Left cardiac atrium (tissue), 4 donors: ENCODE measurements at regions not wholly inside any gene's neighbourhood (a gene's known extent, or its start where the extent isn't known, plus 50 kb on each side); places are given as distances from the start of the nearest gene placed in this dataset.

Experiments
- ATAC-seq, 2 donors: fragments of 200-7000 bp; cut with Tn5 transposase; one replicate each; pipeline ENCODE4 v1.9.1; 2020; ENCODE audit warnings: mild to moderate bottlenecking in 2 of 2, moderate library complexity in 2 of 2
- DNase-seq: peaks from one replicate; pipeline ENCODE4 v3.0.0-alpha.2; 2020
- intact Hi-C, 2 donors: fragments of 100-400 bp; cut with DNase I; formaldehyde crosslinking; loops; one replicate each; pipeline versions ENCODE4 v1.14.1 to v1.15.1; 2022 to 2023
- donor health status: DM: no; HTN: yes; CAD: no.
- donor health status: DM: no; HTN: yes; CAD: no; lungs with severe emphysema.
- donor health status: DM: yes; HTN: yes; CAD: no.
- donor health status: Dilated cardiomyopathy.

- intact Hi-C loops: no loop called here
- DNase-seq: no peak
- no peak for ATAC-seq
Measured at GRCh38 chr20:43812216-43812615, 85.4 kb upstream of the GTSF1L start.

DNA sequence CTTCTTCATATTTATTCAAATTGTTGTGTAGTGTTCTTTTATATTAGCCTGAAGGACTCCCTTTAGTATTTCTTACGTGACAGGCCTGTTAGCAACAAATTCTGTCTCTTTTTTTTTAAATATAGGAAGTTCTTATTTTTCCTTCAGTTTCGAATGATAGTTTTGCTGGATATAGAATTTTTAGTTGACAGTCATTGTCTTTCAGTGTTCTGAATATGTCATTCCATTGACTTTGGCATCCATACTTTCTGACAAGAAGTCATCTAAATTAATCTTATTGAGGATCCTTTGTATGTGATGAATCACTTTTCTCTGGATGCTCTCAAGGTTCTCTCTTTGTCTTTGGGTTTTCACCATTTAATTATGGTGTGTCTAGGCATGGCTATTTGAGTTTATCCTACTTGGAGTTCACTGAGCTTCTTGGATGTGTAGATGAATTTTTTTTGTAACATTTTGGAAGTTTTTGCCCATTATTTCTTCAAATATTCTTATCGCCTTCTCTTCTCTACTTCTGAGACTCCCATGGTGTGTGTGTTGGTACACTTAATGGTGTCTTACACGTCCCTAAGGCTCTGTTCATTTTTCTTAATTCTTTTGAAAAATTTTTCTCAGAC, 82.5 kb upstream of the GTSF1L start:
- intact Hi-C loops: no loop called here

GRCh38 chr20:43804781-43805180, 78.0 kb upstream of the GTSF1L start:
- intact Hi-C loops: no loop called here
- no peak for DNase-seq
- no peak for ATAC-seq

More for the DNA sequence above, 82.5 kb upstream of the GTSF1L start:
- ATAC-seq: no peak
- no peak for DNase-seq

GRCh38 chr20:43803276-43803675, 76.5 kb upstream of the GTSF1L start:
- ATAC-seq: no peak
- intact Hi-C loops: no loop called here
- no peak for DNase-seq

DNA sequence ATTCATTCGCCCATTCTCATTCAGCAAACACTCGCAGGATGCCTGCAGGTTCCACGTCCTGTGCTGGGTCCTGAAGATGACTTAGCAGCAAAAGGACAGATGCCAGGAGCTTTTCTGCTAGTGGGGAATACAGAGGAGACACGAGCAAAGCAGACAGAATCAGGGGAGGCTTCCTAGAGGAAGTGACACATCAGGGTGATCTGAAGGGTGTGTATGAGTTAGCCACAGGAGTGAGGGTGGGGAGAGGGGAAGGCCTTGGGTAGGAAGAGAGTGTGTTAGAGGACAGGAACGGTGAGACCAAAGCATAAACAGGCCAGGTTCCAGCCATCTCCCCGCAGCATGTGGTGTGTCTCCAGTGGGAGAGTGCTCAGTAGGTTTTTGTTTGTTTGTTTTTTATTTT, 73.4 kb upstream of the GTSF1L start:
- DNase-seq: no peak
- ATAC-seq: no peak
- intact Hi-C loops: no loop called here

- no peak for ATAC-seq
- DNase-seq: no peak
- intact Hi-C loops: no loop called here
Measured at GRCh38 chr20:43799741-43800140, 72.9 kb upstream of the GTSF1L start.

DNA sequence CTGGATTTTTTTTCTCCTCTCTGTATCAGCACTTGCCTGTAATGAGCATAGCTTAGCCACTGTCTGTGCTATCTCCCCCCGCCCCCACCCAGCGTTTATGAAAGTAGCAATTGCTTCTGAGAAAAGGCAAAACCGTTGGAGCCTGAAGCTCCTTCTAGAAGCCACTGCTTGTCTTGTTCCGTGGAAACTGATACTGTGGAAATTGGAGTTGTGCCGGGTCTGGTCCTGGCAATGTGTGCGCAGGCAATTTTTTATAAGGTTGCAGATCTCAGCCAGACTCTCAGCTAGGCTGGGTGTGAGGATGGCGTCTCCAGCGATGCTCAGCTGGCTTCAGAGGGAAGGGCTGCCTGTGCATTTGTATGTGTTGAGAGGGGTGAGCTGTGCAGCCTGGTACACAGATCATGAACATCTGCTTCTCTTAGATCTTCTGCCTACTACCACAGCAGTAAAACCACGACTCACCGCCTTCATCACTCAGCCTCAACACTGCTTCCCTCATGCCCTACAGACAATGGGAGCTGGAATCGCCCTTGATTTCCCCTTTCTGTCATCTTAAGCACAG, 72.4 kb upstream of the GTSF1L start:
- ATAC-seq (no peak), DNase-seq (no peak)
- intact Hi-C loops: no loop called here

DNA sequence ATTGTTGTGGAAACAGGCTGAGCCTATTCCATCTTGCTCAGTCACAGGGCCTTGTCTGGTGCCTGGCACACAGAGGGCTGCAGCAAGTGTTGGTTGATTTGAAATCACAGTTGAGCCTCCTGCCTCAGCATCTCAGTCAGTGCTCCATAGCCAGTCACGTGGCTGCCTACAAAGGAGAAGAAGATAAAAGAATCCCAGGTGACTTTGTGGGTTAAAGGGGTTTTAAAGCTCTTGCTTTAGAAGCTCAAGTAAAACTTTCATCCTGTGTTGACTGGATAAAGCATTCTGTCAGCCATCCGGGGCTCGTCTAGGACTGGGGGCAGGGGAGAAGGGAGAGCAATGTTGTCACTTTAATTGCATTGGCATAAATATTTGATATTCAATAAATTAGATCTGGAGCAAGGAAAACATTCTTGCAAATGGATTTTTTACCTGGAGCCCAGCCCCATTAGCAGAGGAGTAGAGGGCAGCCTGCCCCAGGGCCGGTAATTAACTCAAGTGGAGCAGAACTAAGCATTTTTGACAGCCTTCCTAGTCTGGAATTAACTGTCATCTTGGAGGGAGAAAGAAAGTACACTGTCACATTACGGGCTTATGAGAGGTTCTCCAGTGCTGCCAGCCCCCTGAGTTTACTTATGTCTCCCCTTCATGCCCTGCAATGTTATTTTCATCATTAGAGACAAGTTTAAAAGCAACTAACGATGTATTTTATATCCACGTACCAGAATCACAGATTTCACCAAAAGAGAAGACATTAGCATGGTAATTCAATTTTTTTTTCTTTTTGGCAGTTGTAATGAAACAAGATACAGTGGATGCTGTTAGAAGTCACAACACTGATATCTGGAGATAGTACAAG, 71.7 kb upstream of the GTSF1L start:
- ATAC-seq (no peak), DNase-seq (no peak)
- intact Hi-C loops: no loop called here

GRCh38 chr20:43794326-43794725, 67.5 kb upstream of the GTSF1L start:
- DNase-seq (no peak), ATAC-seq (no peak)
- intact Hi-C loops: no loop called here

- intact Hi-C loops: no loop called here
- DNase-seq (no peak), ATAC-seq (no peak)
Measured at GRCh38 chr20:43789593-43789992, 62.8 kb upstream of the GTSF1L start.

DNA sequence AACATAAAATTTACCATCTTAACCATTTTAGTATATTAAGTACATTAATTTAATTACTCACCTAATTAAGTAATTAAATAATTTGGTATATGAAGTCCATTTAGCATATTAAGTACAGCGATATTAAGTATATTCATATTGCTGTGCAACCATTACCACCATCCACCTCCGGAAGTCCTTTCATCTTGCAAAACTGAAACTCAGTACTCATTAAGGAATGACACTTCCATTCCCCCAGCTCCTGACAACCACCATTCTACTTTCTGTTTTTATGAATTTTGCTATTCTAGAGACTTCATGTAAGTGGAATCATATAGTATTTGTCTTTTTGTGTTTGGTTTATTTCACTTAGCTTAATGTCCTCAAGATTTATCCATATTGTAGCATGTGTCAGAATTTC, 61.1 kb upstream of the GTSF1L start:
- no peak for DNase-seq
- intact Hi-C loops: no loop called here
- no peak for ATAC-seq

- ATAC-seq (no peak), DNase-seq (no peak)
- intact Hi-C loops: no loop called here
Measured at GRCh38 chr20:43786885-43787284, 60.1 kb upstream of the GTSF1L start.

DNA sequence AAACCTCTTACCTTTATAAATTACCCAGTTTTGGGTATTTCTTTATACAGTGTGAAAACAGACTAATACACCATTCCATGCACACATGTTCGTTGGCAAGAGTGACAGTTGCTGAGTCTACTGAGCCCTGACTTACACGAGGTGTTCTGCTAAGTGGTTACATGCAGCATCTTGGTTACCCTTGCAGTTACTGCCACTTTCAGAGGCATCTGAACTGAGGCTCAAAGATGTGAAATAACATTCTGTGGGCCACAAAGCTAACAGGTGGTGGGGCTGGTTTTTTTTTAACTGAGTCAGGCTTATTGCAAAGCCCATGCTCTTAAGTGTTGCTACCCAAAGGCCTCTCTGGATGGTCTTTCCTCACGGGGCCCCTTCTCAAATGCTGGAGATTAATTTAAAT, 54.4 kb upstream of the GTSF1L start:
- intact Hi-C loops: no loop called here
- no peak for ATAC-seq
- no peak for DNase-seq

GRCh38 chr20:43778375-43778774, 51.6 kb upstream of the GTSF1L start:
- DNase-seq (no peak), ATAC-seq (no peak)
- intact Hi-C loops: no loop called here

DNA sequence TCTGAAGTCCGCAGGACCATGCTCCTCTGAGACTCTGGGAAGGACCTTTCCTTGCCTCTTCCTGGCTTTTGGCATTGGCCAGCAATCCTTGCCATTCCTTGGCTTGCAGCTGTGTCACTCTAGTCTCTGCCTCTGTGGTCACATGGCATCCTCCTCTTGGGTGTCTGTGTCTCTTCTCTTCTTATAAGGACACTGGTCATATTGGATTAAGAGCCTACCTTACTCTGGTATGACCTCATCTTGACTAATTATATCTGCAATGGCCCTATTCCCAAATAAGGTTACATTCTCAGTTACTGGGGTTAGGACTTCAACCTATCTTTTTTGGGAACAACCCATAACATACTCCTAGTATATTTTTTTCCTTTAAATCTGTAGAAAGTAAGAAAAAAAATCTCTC, 49.9 kb upstream of the GTSF1L start:
- DNase-seq (no peak), ATAC-seq (no peak)
- intact Hi-C loops: no loop called here
